ENCODE measurements at regions not wholly inside any gene's neighbourhood (a gene's known extent, or its start where the extent isn't known, plus 50 kb on each side); places are given as distances from the start of the nearest gene placed in this dataset.

DNA sequence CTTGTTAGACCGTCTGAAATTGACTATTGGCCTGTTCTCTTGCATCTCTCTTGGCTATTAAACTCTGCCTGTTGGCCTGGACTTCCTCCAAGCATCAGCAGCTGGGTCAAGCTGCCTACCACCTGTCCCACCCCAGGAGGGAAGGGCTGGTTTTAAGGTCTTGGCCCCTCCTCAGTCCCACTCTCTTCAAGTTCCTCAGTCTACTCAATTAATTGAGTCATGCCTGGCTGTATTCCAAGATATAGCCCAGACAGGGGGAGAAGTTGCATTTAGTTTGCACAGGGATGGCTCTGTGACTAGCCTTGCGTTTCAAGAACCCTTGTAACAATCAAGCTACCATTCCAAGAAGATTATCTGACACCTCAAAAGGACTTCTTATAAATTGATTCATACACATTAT is 113.8 kb upstream of the GLI3 start:
- Mint-ChIP-seq H3K36me3 (ENCODE audit: low read depth) (no peaks in the 10 kb centered on the region), H3K27ac (no peak overlapping the region), H3K4me1 (ENCODE audit: low read depth) (no peaks in the 10 kb centered on the region), H3K4me3 (no peak overlapping the region), H3K27me3 (no peaks in the 10 kb centered on the region), H3K9me3 (no peaks in the 10 kb centered on the region)

DNA sequence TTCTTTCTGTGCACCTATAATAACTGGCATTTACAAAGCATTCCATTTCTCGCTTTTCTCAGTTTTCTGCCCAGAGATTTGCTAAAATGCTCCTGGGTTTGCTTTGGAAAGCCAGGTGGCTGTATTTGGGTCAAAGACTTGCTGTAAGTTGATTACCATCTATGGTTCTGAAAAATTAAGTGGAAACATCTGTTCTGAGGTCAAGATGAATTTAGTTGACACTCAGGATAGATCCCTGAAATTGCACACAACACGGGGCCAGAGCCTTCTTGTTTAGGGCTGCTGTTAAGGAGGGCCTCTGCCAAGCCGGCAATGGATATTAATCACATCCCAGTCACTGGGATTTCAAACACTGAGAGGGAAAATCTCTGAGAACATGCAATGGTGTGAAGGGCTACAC is 111.6 kb upstream of the GLI3 start:
- no peaks in the 10 kb centered on the region for H3K4me1 Mint-ChIP-seq (ENCODE audit: low read depth)
- H3K27ac Mint-ChIP-seq, result no peak overlapping the region
- H3K9me3 Mint-ChIP-seq, result no peaks in the 10 kb centered on the region
- no peaks in the 10 kb centered on the region for H3K36me3 Mint-ChIP-seq (ENCODE audit: low read depth)
- H3K27me3 Mint-ChIP-seq, result no peaks in the 10 kb centered on the region
- no peak overlapping the region for H3K4me3 Mint-ChIP-seq

DNA sequence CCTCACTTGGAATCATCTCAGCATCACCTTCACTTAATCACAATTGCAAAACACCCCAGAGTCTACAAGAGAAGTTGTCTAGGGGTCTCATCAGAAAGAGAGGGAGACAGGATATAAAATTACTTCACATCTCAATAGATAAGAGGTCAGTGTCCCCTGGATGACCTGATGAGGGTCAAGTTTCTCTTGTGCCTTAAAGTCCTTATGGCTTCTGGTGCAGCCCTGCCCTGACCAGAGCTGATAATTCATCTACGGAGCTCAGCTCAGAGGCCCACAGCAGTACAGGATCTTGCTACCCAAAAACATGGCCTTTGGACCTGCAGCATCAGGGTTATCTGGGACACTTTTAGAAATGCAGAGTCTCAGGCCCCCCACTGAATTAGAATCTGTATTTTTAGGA is 111.1 kb upstream of the GLI3 start:
- Mint-ChIP-seq H3K4me3 (no peak overlapping the region), H3K27ac (no peak overlapping the region)

DNA sequence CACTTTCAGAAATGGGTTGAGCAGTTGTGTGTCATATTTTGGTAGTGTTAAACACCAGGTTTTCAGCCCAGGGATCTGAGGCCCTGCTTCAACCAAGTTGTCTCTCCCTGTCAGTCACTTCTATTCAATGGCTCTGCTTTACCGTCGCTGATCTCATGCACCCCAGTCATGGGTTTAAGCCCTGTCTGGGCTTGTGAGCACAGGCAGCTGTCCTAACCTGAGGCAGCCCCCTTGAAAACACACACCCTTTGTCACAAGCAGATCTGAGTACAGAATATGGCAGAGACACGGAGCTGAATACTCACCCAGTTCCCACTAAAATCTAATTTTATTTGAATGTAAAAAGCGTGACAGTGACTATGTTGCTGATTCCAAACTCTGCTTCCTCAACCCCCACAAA is 110.6 kb upstream of the GLI3 start:
- no peak overlapping the region for H3K27ac Mint-ChIP-seq
- no peaks in the 10 kb centered on the region for H3K27me3 Mint-ChIP-seq
- no peaks in the 10 kb centered on the region for H3K36me3 Mint-ChIP-seq (ENCODE audit: low read depth)
- H3K9me3 Mint-ChIP-seq, result no peaks in the 10 kb centered on the region
- H3K4me1 Mint-ChIP-seq (ENCODE audit: low read depth), result no peaks in the 10 kb centered on the region
- H3K4me3 Mint-ChIP-seq, result no peak overlapping the region

More for the DNA sequence above, 111.1 kb upstream of the GLI3 start:
- no peaks in the 10 kb centered on the region for H3K36me3 Mint-ChIP-seq (ENCODE audit: low read depth)
- H3K9me3 Mint-ChIP-seq, result no peaks in the 10 kb centered on the region
- H3K27me3 Mint-ChIP-seq, result no peaks in the 10 kb centered on the region
- H3K4me1 Mint-ChIP-seq (ENCODE audit: low read depth), result no peaks in the 10 kb centered on the region

- H3K27me3 Mint-ChIP-seq, result no peaks in the 10 kb centered on the region
- no peak overlapping the region for H3K4me3 Mint-ChIP-seq
- H3K4me1 Mint-ChIP-seq (ENCODE audit: low read depth), result no peaks in the 10 kb centered on the region
- H3K27ac Mint-ChIP-seq, result no peak overlapping the region
- H3K36me3 Mint-ChIP-seq (ENCODE audit: low read depth), result no peaks in the 10 kb centered on the region
- H3K9me3 Mint-ChIP-seq, result no peaks in the 10 kb centered on the region
Observed at GRCh38 chr7:42345478-42346299, 108.7 kb upstream of the GLI3 start.

DNA sequence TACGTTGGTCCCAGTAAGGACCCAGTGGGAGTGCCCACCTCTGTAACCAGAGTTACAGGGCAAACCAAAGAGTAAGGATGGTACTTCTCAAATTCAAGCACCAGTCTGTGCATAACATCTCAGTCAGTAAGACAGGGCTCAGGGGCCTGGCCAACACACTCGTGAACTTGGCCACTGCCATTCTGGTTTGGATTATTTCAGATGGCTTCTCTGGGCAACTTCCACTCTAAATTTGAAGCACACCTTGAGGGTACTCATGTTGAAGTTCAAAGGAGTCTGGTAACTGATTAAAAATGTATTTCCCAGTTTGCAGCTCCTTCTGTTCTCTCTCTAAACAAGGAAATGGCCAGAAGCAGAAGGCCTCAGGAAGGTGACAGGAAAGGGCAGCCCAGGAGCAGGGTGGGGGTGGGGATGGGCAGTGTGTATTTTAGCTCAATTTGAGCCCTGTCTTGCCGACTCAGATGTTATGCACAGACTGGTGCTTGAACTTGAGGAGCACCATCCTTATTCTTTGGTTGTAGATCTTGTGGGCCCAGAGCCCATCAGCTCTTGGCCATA is 107.3 kb upstream of the GLI3 start:
- no peak overlapping the region for H3K27ac Mint-ChIP-seq
- H3K36me3 Mint-ChIP-seq (ENCODE audit: low read depth), result no peaks in the 10 kb centered on the region
- H3K4me1 Mint-ChIP-seq (ENCODE audit: low read depth), result no peaks in the 10 kb centered on the region

GRCh38 chr7:42342381-42342780 is 105.4 kb upstream of the GLI3 start:
- no peaks in the 10 kb centered on the region for H3K36me3 Mint-ChIP-seq (ENCODE audit: low read depth)
- H3K4me3 Mint-ChIP-seq, result no peak overlapping the region
- H3K9me3 Mint-ChIP-seq, result no peaks in the 10 kb centered on the region
- H3K4me1 Mint-ChIP-seq (ENCODE audit: low read depth), result no peaks in the 10 kb centered on the region
- no peaks in the 10 kb centered on the region for H3K27me3 Mint-ChIP-seq
- no peak overlapping the region for H3K27ac Mint-ChIP-seq

More for the DNA sequence above, 107.3 kb upstream of the GLI3 start:
- no peak overlapping the region for H3K4me3 Mint-ChIP-seq
- H3K27me3 Mint-ChIP-seq, result no peaks in the 10 kb centered on the region
- no peaks in the 10 kb centered on the region for H3K9me3 Mint-ChIP-seq

DNA sequence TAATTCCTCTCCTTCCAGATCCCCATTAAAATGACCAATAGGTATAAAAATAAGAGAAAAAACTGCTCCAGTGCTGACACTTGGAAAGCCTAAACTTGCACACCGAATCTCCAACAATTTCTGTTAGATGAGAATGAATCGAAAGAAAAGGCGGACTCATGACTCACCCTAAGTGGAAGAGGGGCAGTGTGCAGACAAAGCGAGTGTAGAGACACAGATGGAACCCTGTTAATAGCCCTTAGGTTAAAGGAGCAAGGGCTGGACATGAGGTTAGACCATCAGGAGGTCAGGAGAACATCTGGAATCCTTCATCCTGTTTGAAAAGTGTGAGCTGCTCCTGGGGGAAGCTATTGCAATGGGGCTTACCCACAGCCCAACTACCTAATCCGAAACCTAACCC is 103.4 kb upstream of the GLI3 start:
- Mint-ChIP-seq H3K27ac (no peak overlapping the region), H3K27me3 (no peaks in the 10 kb centered on the region), H3K4me3 (no peak overlapping the region), H3K4me1 (ENCODE audit: low read depth) (no peaks in the 10 kb centered on the region), H3K36me3 (ENCODE audit: low read depth) (no peaks in the 10 kb centered on the region), H3K9me3 (no peaks in the 10 kb centered on the region)

DNA sequence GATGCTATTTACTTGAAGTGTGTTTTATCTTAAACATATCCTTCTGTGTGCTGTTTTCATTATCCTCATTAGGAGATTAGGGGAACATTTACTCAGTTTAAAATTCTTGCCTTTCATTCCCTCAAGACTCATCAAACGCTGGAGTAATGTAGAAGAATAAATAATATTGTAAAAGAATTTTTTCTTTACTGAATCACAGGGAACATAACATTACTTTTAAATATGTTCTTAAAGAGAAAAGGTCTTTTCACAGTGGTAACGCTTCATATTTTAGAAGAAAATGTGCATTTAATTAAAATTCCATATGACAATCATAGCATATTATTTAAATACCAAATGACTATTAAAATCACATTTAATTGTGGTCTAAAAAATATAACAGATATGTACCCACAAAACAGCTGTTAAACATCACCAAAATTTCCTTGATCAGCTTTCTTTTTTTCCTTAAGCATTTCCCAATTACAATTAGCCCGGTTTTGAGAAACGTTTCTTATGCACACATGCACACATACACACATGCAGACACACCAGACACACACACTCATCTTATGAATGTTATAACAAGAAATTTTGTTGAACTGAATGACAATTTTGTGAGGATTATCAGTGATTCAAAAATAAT is 102.0 kb upstream of the GLI3 start:
- H3K27me3 Mint-ChIP-seq, result no peaks in the 10 kb centered on the region
- no peak overlapping the region for H3K27ac Mint-ChIP-seq
- H3K36me3 Mint-ChIP-seq (ENCODE audit: low read depth), result no peaks in the 10 kb centered on the region
- H3K4me1 Mint-ChIP-seq (ENCODE audit: low read depth), result no peaks in the 10 kb centered on the region
- no peak overlapping the region for H3K4me3 Mint-ChIP-seq
- H3K9me3 Mint-ChIP-seq, result no peaks in the 10 kb centered on the region

DNA sequence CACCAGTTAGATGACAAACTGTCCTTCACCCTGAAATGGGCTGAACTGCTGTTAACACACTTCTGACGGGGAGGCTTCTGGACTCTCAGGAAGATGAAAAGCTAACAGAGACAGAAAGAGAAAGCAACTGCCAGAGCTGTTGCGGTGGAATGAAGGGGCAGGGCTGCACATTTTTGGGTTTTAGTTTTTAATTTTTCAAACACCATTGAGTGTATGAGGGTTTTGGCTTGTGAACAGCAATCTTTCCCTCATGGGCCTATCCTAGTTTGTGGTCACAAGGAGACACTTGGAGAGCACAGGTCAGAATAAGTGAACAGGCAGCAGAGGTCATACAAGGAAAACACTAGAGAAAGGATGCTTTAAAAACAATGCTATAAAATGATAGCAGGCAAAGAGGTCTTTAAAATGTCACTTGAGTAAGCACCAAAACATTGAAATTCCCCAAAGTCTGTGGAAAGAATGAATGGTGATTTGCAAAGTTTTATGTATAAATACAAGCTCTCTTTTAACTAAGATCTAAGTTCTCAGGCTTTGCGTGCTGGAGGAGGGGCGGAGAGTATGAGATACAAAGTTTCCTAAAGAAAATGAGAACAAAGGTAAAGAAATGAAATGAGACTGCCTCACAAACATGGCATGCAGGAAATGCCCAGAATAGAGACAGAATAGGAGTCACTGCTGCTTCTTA is 101.4 kb upstream of the GLI3 start:
- H3K9me3 Mint-ChIP-seq, result no peaks in the 10 kb centered on the region
- H3K36me3 Mint-ChIP-seq (ENCODE audit: low read depth), result no peaks in the 10 kb centered on the region
- no peaks in the 10 kb centered on the region for H3K27me3 Mint-ChIP-seq
- no peaks in the 10 kb centered on the region for H3K4me1 Mint-ChIP-seq (ENCODE audit: low read depth)
- H3K4me3 Mint-ChIP-seq, result no peak overlapping the region
- H3K27ac Mint-ChIP-seq, result no peak overlapping the region

DNA sequence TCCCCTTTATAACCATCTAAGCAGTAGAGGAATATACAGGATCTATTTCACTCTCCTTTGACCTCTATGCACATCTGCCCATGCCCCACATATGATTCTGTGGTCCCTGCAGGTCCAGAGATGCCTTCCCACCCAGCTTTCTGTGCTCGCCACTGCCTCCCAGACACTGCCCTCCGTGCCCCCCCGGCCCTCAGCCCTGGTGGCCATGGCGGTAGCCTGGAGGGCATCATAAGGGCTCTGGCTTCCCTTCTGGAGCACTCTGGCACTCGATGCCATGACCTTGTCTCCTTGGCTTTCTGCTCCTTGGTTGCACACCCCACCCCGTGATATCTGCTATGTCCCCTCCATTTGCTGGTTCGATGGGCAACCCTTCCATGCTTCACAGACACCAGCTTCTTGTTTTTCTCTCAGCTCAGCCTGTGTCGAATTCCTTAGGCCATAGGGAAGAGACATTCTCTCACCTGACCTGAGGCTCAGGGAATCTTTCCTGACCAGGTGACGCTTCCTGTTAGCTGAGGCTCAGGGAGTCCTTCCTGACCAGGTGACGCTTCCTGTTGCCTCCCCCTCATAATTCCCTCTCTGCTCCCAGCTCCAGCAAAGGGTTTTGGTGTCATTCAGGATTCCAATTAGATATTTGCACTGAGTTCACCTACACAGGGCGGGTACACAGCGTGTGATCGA is 100.4 kb upstream of the GLI3 start:
- H3K27me3 Mint-ChIP-seq, result no peaks in the 10 kb centered on the region
- H3K4me1 Mint-ChIP-seq (ENCODE audit: low read depth), result no peaks in the 10 kb centered on the region
- no peak overlapping the region for H3K4me3 Mint-ChIP-seq
- H3K9me3 Mint-ChIP-seq, result peaks cover 5% of the 10 kb centered on the region
- no peaks in the 10 kb centered on the region for H3K36me3 Mint-ChIP-seq (ENCODE audit: low read depth)
- no peak overlapping the region for H3K27ac Mint-ChIP-seq

GRCh38 chr7:42332605-42333222 is 95.7 kb upstream of the GLI3 start:
- no peaks in the 10 kb centered on the region for H3K36me3 Mint-ChIP-seq (ENCODE audit: low read depth)
- H3K4me3 Mint-ChIP-seq, result no peak overlapping the region
- peaks cover 9% of the 10 kb centered on the region for H3K9me3 Mint-ChIP-seq
- no peaks in the 10 kb centered on the region for H3K4me1 Mint-ChIP-seq (ENCODE audit: low read depth)
- no peak overlapping the region for H3K27ac Mint-ChIP-seq
- peaks cover 4% of the 10 kb centered on the region for H3K27me3 Mint-ChIP-seq

DNA sequence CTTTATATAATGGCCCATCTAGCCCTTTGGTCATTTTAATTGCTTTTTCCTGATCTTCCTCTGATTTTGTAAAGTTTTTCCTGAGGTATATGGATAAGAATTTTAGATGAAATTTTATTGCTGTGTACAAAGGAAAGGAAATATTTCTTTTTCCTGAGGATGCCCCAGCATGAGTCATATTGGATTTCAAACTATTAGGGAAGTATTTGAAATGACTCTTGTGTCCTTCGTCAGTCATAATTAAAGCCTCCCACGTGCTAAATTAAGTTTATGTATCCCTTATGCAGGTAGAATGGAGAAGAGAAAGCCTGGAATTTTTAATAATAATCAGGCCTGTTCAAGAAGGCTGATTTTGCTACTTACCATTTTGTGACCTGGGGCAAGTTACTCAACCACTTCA is 82.6 kb upstream of the GLI3 start:
- H3K4me3 Mint-ChIP-seq, result no peak overlapping the region
- no peaks in the 10 kb centered on the region for H3K36me3 Mint-ChIP-seq (ENCODE audit: low read depth)
- peaks cover 5% of the 10 kb centered on the region for H3K27me3 Mint-ChIP-seq
- H3K4me1 Mint-ChIP-seq (ENCODE audit: low read depth), result no peaks in the 10 kb centered on the region
- H3K27ac Mint-ChIP-seq, result no peak overlapping the region
- no peaks in the 10 kb centered on the region for H3K9me3 Mint-ChIP-seq

- Mint-ChIP-seq H3K4me1 (ENCODE audit: low read depth) (no peaks in the 10 kb centered on the region), H3K9me3 (peaks cover 6% of the 10 kb centered on the region), H3K27ac (no peak overlapping the region), H3K36me3 (ENCODE audit: low read depth) (no peaks in the 10 kb centered on the region), H3K4me3 (no peak overlapping the region), H3K27me3 (peaks cover 5% of the 10 kb centered on the region)
Observed at GRCh38 chr7:42315631-42316030, 78.6 kb upstream of the GLI3 start.

Data from stimulated activated naive CD8-positive, alpha-beta T cell treated with anti-CD3 and anti-CD28 coated beads, Interleukin-15, Interleukin-2, amounts not matched to agents 100 ng/mL and 50 ng/mL, for 24 hours (primary cell).